ENCODE measurements at regions not wholly inside any gene's neighbourhood (a gene's known extent, or its start where the extent isn't known, plus 50 kb on each side); places are given as distances from the start of the nearest gene placed in this dataset.

DNA sequence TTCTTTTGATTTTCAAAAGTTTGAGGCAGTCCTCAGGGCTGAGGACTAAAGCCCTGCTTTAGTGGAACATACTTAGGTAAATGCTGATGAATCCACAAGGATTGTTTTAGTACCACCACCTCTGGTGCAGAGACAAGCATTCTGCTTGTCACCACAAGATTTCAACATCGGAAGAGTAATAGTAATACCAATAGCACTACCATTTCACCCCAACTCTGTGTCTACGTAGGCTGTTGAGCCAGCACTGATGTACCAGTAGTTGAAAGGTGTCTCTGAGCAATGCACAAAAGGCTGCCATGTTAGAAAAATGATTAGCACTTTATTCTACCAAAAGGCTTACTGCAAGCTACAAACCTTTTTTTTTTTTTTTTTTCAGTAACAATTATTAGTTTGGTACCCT lies 213.2 kb upstream of the SLC24A2 start:
- TF ChIP-seq, protein P1, sequence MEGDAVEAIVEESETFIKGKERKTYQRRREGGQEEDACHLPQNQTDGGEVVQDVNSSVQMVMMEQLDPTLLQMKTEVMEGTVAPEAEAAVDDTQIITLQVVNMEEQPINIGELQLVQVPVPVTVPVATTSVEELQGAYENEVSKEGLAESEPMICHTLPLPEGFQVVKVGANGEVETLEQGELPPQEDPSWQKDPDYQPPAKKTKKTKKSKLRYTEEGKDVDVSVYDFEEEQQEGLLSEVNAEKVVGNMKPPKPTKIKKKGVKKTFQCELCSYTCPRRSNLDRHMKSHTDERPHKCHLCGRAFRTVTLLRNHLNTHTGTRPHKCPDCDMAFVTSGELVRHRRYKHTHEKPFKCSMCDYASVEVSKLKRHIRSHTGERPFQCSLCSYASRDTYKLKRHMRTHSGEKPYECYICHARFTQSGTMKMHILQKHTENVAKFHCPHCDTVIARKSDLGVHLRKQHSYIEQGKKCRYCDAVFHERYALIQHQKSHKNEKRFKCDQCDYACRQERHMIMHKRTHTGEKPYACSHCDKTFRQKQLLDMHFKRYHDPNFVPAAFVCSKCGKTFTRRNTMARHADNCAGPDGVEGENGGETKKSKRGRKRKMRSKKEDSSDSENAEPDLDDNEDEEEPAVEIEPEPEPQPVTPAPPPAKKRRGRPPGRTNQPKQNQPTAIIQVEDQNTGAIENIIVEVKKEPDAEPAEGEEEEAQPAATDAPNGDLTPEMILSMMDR (IDR thresholded peaks at IDR 0.05; ENCODE audit: extremely low read depth in 1 of 2, insufficient read depth in 1 of 2, low read depth in 1 of 2, low read length in 2 of 2) = no peak
- no peak for TF ChIP-seq POLR2AphosphoS5 (IDR thresholded peaks at IDR 0.05; ENCODE audit: insufficient read depth, low read depth, low read length)

All from endothelial cell of umbilical vein (primary cell).